ENCODE measurements at regions not wholly inside any gene's neighbourhood (a gene's known extent, or its start where the extent isn't known, plus 50 kb on each side); places are given as distances from the start of the nearest gene placed in this dataset.
"Not testable (repeated sequence)": the region's sequence is repeated elsewhere in the genome, so short reads cannot be mapped to it uniquely, and the experiment has no call there.

- DNase-seq (ENCODE audit: low spot score), result no peak
Observed at GRCh38 chr11:129637473-129637872, 178.2 kb upstream of the TMEM45B start.

GRCh38 chr11:129637983-129638776 is 177.5 kb upstream of the TMEM45B start:
- DNase-seq (ENCODE audit: low spot score), result no peak

- no peak for DNase-seq (ENCODE audit: low spot score)
Observed at GRCh38 chr11:129639300-129639699, 176.3 kb upstream of the TMEM45B start.

GRCh38 chr11:129640671-129641070 is 175.0 kb upstream of the TMEM45B start:
- DNase-seq (ENCODE audit: low spot score), result no peak

GRCh38 chr11:129643031-129643721 is 172.5 kb upstream of the TMEM45B start:
- no peak for DNase-seq (ENCODE audit: low spot score)

- no peak for DNase-seq (ENCODE audit: low spot score)
Observed at GRCh38 chr11:129644326-129644725, 171.3 kb upstream of the TMEM45B start.

- no peak for DNase-seq (ENCODE audit: low spot score)
Observed at GRCh38 chr11:129645943-129646342, 169.7 kb upstream of the TMEM45B start.

GRCh38 chr11:129650044-129650443 is 165.6 kb upstream of the TMEM45B start:
- DNase-seq (ENCODE audit: low spot score), result not testable (repeated sequence)

- no peak for DNase-seq (ENCODE audit: low spot score)
Observed at GRCh38 chr11:129652835-129653234, 162.8 kb upstream of the TMEM45B start.

GRCh38 chr11:129655247-129655832 is 160.3 kb upstream of the TMEM45B start:
- DNase-seq (ENCODE audit: low spot score), result no peak

GRCh38 chr11:129657866-129658525 is 157.7 kb upstream of the TMEM45B start:
- no peak for DNase-seq (ENCODE audit: low spot score)

- DNase-seq (ENCODE audit: low spot score), result no peak
Observed at GRCh38 chr11:129658526-129658867, 157.2 kb upstream of the TMEM45B start.

- DNase-seq (ENCODE audit: low spot score), result no peak
Observed at GRCh38 chr11:129680907-129681306, 134.7 kb upstream of the TMEM45B start.

GRCh38 chr11:129681344-129682114 is 134.1 kb upstream of the TMEM45B start:
- DNase-seq (ENCODE audit: low spot score), result no peak

- no peak for DNase-seq (ENCODE audit: low spot score)
Observed at GRCh38 chr11:129686269-129686668, 129.4 kb upstream of the TMEM45B start.

GRCh38 chr11:129691142-129691541 is 124.5 kb upstream of the TMEM45B start:
- DNase-seq (ENCODE audit: low spot score), result no peak

GRCh38 chr11:129694538-129694937 is 121.1 kb upstream of the TMEM45B start:
- DNase-seq (ENCODE audit: low spot score), result no peak

- DNase-seq (ENCODE audit: low spot score), result no peak
Observed at GRCh38 chr11:129694966-129695365, 120.7 kb upstream of the TMEM45B start.

GRCh38 chr11:129695571-129696308 is 119.9 kb upstream of the TMEM45B start:
- DNase-seq (ENCODE audit: low spot score), result peak; percentile 10

GRCh38 chr11:129696309-129696989 is 119.2 kb upstream of the TMEM45B start:
- DNase-seq (ENCODE audit: low spot score), result no peak

- DNase-seq (ENCODE audit: low spot score), result no peak
Observed at GRCh38 chr11:129698212-129698611, 117.4 kb upstream of the TMEM45B start.

Data from putamen (tissue), 1 donor.